ENCODE measurements at regions not wholly inside any gene's neighbourhood (a gene's known extent, or its start where the extent isn't known, plus 50 kb on each side); places are given as distances from the start of the nearest gene placed in this dataset.
"Not testable (repeated sequence)": the region's sequence is repeated elsewhere in the genome, so short reads cannot be mapped to it uniquely, and the experiment has no call there.

- TF ChIP-seq CTCF (conservative IDR thresholded peaks at IDR 0.05; ENCODE audit: low read depth, low read length); EZH2 (IDR thresholded peaks at IDR 0.05; ENCODE audit: borderline replicate concordance, low read depth, low read length, poor library complexity, severe bottlenecking): not testable (repeated sequence)
These were observed 98.3 kb downstream of the NBPF8 start for GRCh38 chr1:120513099-120513498.
